Transverse colon (tissue), 3 donors: ENCODE measurements at regions not wholly inside any gene's neighbourhood (a gene's known extent, or its start where the extent isn't known, plus 50 kb on each side); places are given as distances from the start of the nearest gene placed in this dataset.

Experiments
- POLR2A ChIP-seq: fragments of 450-650 bp; IDR thresholded peaks from one replicate; pipeline ENCODE4 v1.6.1; 2016; ENCODE audit warnings: antibody characterized with exemption, mild to moderate bottlenecking, moderate library complexity
- TF ChIP-seq, protein P1 (sequence below), 5 experiments: fragments of 200-600 bp in 3 of 5; fragments of 450-650 bp in 2 of 5; sonication (generic) in 3 of 5; IDR thresholded peaks; 1 replicate in 2 of 5; 2 replicates in 3 of 5; pipeline ENCODE4 v1.5.1; 2016 to 2017; ENCODE audit warnings: antibody characterized with exemption in 5 of 5, inconsistent platforms in 3 of 5, mild to moderate bottlenecking in 2 of 5, moderate library complexity in 1 of 5

DNA sequence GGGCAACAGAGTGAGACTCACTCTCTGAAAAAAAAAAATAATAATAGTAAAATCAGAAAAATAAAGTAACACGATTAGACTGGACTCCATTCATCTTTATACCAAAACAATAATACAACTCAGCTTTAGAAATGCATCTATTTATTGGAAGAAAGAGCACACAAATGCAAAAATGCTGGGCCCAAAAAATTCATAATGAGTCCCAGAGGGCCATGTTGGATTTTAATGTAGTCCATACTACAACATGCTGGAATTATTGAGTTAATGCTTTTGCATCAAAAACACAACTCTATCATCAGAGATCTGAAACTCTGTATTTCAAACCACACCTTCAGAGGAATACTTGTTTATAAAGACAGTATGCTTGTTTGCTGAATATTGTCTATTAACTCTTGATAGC lies 1614.7 kb downstream of the STIM2 start:
- TF ChIP-seq, protein P1, sequence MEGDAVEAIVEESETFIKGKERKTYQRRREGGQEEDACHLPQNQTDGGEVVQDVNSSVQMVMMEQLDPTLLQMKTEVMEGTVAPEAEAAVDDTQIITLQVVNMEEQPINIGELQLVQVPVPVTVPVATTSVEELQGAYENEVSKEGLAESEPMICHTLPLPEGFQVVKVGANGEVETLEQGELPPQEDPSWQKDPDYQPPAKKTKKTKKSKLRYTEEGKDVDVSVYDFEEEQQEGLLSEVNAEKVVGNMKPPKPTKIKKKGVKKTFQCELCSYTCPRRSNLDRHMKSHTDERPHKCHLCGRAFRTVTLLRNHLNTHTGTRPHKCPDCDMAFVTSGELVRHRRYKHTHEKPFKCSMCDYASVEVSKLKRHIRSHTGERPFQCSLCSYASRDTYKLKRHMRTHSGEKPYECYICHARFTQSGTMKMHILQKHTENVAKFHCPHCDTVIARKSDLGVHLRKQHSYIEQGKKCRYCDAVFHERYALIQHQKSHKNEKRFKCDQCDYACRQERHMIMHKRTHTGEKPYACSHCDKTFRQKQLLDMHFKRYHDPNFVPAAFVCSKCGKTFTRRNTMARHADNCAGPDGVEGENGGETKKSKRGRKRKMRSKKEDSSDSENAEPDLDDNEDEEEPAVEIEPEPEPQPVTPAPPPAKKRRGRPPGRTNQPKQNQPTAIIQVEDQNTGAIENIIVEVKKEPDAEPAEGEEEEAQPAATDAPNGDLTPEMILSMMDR (IDR thresholded peaks at IDR 0.05): no peak
- no peak for TF ChIP-seq POLR2A
